HG02798 (cell line): ENCODE measurements at regions not wholly inside any gene's neighbourhood (a gene's known extent, or its start where the extent isn't known, plus 50 kb on each side); places are given as distances from the start of the nearest gene placed in this dataset.

ENCODE experiments used
- ATAC-seq: cut with Tn5 transposase; IDR thresholded peaks from one replicate; pipeline ENCODE4 v1.9.1; 2021; ENCODE audit warnings: mild to moderate bottlenecking; ENCODE audit not compliant: unreplicated experiment, poor library complexity

DNA sequence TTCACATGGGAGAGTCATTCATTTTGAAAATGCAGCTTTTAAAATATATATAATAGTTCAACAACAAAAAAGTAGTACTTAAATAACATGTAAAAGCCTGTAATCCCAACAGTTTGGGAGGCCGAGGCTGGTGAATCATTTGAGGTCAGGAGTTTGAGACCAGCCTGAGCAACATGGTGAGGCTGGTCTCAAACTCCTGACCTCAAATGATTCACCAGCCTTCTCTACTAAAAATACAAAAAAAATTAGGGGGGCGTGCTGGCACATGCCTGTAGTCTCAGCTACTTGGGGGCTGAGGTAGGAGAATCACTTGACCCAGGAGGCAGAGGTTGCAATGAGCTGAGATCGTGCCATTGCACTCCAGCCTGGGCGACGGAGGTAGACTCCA lies 256.3 kb upstream of the RGS6 start:
- ATAC-seq: no peak

DNA sequence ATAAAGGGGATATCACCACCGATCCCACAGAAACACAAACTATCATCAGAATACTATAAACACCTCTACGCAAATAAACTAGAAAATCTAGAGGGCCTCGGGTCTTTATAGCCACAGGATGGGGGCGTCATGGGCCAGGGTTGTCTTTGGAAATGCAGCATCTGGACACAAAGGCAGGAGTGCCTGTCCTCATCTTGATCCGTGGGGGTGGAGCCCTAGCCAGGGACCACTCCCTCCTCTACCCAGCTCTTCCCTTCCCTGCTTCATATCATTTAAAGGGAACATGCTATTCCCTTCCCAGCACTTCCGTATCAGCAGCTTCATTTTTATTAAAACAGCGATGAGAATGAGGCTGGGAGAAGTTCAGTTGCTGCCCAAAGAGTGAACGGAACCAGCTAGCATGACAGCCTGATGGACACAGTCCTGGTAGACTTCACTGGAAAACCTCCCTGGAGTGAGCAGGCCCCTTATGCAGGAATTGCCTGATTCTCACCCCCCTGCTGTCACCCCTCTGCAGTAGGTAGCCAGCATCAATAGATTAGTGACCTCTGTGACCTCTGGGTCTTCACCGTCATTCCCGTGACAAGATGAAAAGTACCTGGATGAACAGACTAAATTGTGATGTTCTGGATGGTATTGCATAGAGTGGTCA lies 251.4 kb upstream of the RGS6 start:
- no peak for ATAC-seq

DNA sequence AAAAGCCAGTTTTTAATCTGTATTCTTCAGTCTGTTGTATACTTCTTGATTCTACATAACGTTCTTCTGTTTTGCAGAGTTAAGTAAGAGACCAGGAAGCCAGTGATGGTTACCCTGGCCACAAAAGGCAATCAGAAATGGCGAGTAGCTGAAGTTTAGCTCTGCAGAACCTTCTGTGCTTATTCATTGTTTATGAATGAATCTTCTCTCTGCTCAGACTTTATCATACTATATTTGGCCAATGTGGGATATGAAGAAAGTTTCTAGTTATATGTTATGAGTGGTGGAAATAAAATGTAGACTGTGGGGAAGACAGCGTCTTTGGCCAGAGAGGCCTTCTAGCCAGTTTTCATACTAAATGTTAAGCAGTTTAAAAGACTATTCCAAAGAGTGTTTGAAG lies 249.9 kb upstream of the RGS6 start:
- ATAC-seq: no peak

DNA sequence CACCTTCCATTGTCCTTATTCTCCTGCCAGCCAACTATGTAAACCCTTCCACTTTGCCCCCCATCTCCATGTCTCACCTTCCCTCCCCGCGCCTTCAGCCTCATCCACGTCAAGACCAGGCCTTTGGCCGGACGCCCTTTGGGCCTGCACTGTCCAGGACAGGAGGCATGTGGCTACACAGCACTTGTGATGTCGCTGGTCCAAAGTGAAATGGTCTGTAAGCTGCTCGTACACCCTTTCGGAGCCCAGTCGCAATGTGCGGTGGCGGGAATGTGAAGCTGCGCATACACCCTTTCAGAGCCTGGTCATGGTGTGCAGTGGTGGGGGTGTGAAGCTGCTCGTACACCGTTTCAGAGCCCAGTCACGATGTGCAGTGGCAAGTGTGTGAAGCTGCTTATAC lies 247.9 kb upstream of the RGS6 start:
- no peak for ATAC-seq

DNA sequence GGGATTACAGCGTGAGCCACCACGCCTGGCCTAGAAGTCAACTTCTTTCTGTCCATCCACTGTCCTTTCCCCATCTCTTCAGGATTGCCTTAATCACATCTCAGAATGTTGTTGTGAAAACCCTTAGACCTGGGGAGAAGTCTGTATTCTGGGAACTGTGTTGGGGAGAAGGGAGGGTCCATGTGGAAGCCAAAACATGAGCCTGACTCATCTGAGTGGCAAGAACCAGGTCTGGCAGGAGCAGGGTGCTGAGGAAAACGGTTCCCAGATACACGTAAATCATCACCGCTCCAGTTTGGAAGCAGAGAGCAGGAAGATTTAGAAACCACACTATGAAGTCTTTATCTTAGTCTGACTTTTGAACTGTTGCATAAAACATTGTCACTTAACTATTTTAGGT lies 245.6 kb upstream of the RGS6 start:
- ATAC-seq: no peak

DNA sequence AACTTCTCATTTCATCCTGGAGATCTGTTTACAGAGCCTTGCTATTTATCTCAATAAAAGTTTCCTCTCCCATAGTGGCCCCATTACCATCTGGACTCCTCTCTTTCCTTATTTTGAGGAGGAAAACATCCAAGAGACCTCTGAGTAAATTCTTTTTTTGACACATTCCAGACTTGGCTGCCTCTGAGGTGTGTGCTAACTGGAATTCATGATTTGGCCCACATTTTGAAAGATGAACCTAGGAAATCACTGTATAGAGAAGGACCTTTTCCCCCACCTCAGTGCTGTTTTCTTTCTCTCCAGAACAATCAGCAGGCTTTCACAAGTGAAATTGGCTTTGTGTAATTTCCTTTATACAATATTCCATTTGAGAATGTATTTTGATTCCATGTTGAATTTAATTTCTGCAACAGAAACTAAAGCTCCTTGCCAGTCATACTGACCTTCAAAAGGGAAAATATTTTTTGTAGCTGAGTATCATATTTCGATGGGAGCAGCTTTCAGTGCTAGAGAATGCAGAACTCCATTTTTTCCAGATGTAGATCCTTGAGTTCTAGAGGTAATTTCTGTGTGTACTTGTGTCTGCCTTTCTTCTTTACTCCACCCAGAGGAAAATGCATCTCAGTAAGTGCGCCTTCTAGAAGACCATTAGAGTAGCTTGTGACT lies 244.9 kb upstream of the RGS6 start:
- ATAC-seq: no peak

DNA sequence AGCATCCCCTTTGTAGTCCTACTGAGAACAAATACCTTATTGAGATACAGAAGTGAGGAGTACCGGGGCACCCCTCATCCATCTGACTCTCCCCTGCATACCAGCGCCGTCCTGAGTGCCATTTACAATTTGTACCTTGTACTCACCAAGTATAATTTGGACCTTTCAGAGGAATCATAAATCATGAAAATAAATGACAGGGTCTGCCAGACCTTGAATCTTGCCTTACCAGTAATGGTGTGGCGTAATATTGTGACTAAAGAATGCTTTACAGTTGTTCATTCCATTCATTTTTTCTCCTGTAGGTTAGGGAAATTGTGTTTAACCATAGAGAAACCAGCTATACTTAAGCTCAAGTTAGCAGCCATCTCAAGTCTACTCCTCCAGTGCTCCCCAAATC lies 243.7 kb upstream of the RGS6 start:
- ATAC-seq: no peak

DNA sequence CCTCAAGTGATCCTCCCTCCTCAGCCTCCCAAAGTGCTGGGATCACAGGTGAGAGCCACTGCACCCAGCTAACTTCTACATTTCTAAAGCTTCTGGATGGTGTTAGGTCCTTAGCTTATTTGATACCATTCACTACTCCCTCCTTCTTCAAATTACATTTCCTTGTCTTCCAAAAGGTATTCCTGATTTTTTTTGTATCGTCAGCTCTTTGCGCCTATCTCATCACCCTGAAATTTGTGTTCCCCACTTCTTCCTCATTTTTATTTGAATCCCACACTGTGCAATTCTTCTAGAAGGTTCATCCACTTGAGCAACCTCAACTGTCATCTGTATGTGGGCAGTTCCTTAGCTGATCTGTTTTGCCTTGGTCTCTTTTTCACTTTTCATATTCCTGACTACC lies 241.8 kb upstream of the RGS6 start:
- no peak for ATAC-seq

DNA sequence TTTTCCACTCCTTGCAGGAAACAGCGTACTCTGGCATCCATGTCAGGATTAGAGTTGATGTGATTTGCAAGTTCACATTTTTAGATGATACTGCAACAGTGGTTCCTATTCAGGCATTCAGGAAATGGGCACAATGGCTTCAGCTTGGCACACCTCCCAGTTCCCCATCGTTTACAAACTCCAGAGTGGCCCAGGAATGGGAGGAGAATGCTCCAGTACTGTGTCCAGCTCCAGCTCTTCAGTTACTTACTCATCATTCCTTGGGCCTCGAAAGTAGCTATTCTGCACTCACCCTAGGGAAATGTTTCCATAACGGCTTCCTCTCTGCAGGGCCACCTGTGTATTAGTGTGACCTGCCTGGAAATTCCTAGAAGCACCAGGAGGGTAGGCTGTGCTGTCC lies 239.7 kb upstream of the RGS6 start:
- no peak for ATAC-seq

DNA sequence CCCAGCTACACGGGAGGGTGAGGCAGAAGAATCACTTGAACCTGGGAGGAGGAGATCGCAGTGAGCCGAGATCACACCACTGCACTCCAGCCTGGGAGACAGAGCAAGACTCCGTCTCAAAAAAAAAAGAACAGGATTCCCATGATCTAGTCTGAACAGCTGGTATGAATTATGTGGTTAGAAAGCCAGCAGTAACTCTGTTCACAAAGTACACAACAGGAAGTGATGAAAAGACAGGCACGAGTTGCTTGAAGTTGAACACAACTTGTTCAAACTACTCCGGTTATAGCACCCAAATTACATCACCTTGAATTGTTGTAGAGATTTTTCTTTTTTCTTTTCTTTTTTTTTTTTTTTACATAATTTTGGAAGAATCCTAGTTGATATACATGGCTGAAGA lies 238.8 kb upstream of the RGS6 start:
- ATAC-seq: no peak

DNA sequence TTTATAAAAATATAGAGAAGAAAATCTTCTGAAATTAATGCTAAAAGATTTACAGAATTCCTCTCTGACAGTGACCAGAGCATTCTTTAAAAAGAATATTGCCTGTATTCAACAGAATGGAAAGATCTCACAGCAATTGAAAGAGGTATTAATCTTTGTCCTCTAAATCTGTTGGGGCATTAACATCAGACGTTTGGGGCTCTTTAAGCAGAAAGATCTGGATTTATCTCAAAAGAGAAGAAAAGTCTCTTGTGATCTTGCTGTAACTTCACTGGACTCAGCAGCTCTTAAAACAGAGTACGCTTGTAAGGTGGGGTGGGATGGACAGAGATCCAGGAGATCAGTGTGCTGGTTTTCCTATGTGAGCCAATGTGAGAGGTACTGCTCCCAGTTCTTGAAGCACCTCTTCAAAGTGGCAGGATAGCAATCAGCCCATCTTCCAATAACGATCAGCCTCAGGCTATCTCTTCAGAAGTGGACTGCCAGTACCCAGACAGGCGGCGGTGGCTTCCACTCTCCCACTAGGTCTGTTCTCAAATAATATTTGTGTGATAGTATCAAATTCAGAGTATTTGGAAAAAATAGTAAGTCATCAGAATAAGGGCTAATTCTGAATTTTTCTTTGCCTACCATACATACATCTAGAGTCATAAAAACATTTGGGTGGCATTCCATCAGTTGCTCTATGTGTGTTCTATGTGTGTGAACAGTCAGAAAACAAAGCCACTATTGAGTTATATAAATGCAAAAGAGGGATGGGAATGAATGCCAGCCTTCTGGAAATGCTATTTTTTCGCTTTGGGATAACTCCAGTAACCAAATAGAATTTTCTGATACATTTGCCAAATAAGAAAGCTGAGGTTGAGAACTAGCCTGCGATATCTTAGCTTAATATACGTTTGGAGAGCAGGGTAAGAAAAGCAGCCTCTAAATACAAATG lies 237.4 kb upstream of the RGS6 start:
- no peak for ATAC-seq

DNA sequence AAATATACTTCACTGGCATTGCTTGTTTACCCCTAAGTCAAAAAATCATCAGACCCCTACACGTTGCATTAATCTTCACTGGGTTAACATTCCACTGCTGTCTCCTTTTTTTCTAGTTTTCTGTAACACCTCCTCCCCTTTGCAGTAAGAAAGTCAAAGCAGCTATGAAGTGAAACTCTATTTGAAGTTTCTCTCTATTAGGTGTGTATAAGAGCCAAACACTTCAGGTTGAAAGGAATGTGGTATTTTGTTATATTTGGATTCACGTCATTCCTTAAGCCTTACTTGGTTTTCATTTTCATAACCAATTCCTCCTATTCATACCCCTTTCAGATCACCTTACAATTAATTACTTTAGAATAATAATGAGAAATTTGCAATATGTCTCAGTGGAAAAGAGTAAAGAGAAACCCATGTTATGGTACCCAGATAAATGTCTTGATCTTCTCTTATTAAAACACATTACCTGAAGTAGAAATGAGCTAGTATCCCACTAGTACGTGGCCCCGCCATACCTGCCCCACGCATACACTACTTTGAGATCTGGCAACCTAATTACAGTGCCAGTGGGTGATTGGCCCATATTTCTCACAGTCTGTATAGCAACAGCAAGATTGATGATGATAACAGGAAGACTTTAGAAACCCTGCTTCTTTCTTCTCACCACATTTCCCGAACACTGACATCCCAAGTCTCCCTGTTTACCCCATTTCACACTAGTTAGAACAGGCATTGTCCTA lies 236.4 kb upstream of the RGS6 start:
- no peak for ATAC-seq

DNA sequence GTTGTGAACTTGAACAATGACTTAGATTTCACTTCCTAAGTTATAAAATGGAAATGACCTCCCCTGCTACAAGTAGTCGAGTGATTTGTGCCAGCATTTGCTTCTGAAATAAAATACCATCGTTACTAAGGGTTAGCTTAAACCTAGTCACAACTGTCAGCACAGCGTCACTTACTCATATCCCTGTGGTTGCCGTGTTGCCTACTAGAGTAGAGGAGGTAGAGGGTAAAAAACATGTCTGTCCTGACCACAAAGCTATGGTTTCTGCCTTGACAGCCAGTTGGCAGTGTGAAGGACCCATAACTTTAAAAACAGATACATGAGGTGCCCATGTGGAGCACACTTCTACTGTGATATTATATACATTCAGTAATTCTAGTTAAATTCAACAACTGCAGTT lies 234.2 kb upstream of the RGS6 start:
- ATAC-seq: no peak

DNA sequence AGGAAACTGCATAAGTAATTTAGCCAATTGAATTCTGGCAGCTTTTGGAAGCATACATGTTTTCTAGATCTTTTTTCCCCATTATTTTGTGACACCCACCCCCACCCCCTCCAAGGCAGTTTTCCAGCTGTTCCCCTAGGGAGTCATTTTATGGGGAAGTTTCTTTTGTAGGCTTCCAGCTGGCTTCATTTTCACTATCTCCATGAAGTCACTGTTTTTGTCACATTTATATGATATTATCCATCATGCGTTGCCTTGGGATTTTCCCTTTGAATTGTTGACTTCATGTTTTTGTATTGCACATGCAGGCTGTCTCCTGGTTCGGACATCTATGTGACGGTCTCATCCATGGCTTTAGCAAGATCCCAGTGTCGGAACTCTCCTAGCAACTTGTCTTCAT lies 233.6 kb upstream of the RGS6 start:
- ATAC-seq: no peak

DNA sequence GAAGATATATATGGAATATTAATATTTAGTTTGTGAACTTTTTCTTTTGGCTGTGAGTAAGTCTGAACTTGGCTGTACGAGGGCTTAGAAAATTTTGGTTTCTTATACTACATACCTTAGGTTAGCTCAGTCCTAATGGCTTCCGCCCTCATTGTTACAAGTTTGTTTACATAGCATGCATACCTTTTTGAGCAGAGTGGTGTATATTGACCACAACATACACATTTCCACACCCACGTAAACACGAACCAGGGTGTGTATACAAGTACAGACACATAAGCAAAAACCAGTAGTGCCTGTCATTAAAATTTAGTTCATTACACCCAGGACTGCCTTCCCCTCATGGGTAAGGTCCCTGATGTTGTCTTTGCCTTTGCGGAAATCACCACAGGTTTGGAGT lies 230.2 kb upstream of the RGS6 start:
- no peak for ATAC-seq

DNA sequence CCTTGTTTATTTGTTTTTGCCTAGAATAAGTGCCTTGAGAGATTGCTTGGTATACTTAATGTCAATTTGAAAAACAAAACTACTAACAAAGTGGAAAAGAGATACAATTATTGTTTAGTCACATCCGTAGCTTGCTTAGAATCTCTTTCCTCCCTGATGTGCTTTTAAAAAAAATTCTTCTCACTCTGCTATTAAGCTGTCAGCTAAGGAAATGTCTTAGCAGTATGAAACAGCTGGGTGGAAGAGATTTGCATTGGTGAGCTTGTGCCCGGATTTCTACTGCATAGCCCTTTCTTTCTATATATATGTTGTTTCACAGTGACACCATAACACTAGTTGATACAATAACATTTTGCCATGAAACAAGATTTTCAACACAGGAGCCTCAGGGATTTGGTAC lies 229.4 kb upstream of the RGS6 start:
- ATAC-seq: no peak

DNA sequence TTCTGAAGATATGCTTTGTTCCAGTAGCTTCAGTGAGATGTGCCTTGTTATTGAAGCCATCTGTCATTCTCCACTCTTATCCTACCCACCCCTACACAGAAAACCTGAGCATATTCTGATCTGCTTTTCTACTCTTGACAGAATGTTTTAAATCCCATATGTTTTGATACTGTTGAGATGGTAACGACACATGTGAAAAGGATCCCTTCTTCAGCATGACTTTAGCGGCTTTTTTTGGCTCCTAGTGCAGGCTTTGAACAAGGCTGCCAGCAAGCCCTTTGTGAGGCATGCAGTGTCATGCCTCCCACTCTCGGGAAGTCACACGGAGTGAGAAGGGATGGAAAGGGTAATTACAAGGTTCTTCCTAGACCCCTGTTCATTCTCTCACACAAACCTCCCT lies 228.8 kb upstream of the RGS6 start:
- no peak for ATAC-seq

DNA sequence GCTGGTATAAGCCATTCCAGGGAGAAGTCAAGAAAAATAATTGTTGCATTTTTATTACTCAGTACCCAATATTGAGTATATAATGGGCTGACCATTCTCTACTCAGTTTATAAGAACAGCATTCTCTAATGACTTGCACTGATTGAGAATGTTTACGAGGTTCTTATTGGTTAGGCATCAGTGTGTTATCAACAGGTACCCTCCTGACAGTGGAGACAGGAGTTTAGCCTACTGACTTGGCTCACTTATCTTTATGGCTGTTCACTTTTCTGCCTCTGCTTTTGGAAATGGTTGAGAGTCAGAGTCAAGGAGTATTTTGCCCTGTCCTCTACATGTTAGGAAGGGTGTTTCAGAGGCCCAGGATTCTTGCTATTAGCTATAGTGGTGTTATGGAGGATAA lies 228.0 kb upstream of the RGS6 start:
- ATAC-seq: no peak

DNA sequence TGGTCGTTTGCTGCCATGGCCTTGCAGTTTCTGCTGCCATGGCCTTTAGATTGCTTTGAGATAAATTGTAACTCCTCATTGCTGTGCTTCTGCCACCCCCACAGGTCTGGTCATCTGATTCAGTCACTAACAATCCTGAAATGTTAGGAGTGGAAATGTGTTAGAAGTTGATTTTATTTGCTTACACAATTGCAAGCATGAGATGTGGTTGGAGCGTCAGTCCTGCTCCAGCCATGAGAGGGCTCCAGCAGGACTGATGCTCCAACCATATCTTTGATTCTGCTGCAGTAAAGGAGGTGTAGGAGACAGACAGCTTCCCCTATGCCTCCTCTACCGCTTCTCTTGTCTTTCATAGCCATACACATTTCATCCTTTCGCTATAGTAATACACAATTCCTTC lies 226.8 kb upstream of the RGS6 start:
- no peak for ATAC-seq

DNA sequence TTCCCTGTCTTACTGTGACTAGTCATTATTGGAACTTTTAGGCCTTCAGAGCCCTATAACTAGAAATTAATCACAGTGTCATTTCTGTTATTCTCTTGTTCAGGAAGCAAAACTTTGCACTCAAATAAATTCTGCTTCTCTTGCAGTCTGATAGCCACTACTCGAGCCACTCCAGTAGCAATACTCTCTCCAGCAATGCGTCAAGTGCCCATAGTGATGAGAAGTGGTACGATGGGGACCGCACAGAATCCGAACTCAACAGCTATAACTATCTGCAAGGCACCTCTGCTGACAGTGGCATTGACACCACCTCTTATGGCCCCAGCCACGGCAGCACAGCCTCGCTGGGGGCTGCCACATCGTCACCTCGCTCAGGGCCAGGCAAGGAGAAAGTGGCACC lies 223.2 kb upstream of the RGS6 start:
- no peak for ATAC-seq

DNA sequence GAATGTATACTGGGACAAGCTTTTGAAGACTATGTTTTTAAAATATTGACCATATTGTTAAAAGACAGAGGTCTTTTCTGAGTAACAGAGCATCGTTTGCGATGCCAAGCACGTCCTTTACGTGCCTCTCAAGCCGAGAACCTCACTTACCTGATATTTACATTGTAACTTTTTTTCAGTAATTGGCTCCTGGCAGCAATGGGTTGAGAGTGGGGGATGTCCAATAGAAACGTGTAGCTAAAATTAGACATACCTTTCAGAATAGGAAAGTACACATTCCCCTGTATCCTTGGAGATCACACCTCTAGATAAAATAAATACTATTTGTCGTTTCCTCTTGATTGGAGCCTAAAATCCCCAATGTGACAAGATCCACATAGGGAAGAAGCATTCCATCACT lies 222.2 kb upstream of the RGS6 start:
- no peak for ATAC-seq
